Fibroblast of mammary gland (primary cell): ENCODE measurements at regions not wholly inside any gene's neighbourhood (a gene's known extent, or its start where the extent isn't known, plus 50 kb on each side); places are given as distances from the start of the nearest gene placed in this dataset.

Source experiments
- DNase-seq: peaks from one replicate; pipeline ENCODE4 v3.0.0-alpha.2; 2010; ENCODE audit warnings: low read depth
- H3K4me3 ChIP-seq: 2 replicates; pipeline ENCODE4 v1.5.1; 2011; ENCODE audit warnings: low read depth, mild to moderate bottlenecking, low read length, moderate library complexity; ENCODE audit not compliant: control insufficient read depth
- CTCF ChIP-seq: conservative IDR thresholded peaks from 2 replicates; pipeline ENCODE4 v1.5.1; 2011; ENCODE audit warnings: low read depth, low read length, inconsistent platforms; ENCODE audit not compliant: control insufficient read depth, insufficient read depth

- H3K4me3 ChIP-seq = no peak overlapping the region
- no peak for TF ChIP-seq CTCF
- no peak for DNase-seq
These were observed 142.0 kb upstream of the GMDS start for GRCh38 chr6:2387445-2387844.

- no peak overlapping the region for H3K4me3 ChIP-seq
- DNase-seq = no peak
- TF ChIP-seq CTCF = no peak
These were observed 140.1 kb upstream of the GMDS start for GRCh38 chr6:2385471-2385983.

- no peak for DNase-seq
- no peak for TF ChIP-seq CTCF
- no peak overlapping the region for H3K4me3 ChIP-seq
These were observed 139.1 kb upstream of the GMDS start for GRCh38 chr6:2384528-2384927.

- H3K4me3 ChIP-seq = no peak overlapping the region
- no peak for TF ChIP-seq CTCF
- no peak for DNase-seq
These were observed 136.7 kb upstream of the GMDS start for GRCh38 chr6:2381872-2382661.

- TF ChIP-seq CTCF = no peak
- no peak overlapping the region for H3K4me3 ChIP-seq
- peak; percentile 89 for DNase-seq
These were observed 133.7 kb upstream of the GMDS start for GRCh38 chr6:2378891-2379652.

- no peak for TF ChIP-seq CTCF
- no peak for DNase-seq
- no peak overlapping the region for H3K4me3 ChIP-seq
These were observed 132.7 kb upstream of the GMDS start for GRCh38 chr6:2378046-2378657.
